SJSA1 (cell line): ENCODE measurements at regions not wholly inside any gene's neighbourhood (a gene's known extent, or its start where the extent isn't known, plus 50 kb on each side); places are given as distances from the start of the nearest gene placed in this dataset.

Source experiments
- DNase-seq, 2 experiments: peaks; one replicate each; pipeline ENCODE4 v3.0.0-alpha.2; 2015 to 2020; ENCODE audit warnings: low spot score in 2 of 2, low read depth in 1 of 2
- H3K27ac ChIP-seq: fragments of 250-450 bp; sonication (Bioruptor Pico); 2 replicates; pipeline ENCODE4 v1.5.1; 2020; ENCODE audit warnings: mild to moderate bottlenecking, moderate library complexity
- H3K27me3 ChIP-seq: fragments of 250-450 bp; sonication (Bioruptor Pico); replicated peaks from 2 replicates; pipeline ENCODE4 v1.5.1; 2020; ENCODE audit warnings: mild to moderate bottlenecking, moderate library complexity
- H3K36me3 ChIP-seq: fragments of 250-450 bp; sonication (Bioruptor Pico); 2 replicates; pipeline ENCODE4 v1.5.1; 2020; ENCODE audit warnings: mild to moderate bottlenecking
- H3K4me1 ChIP-seq: fragments of 250-450 bp; sonication (Bioruptor Pico); replicated peaks from 2 replicates; pipeline ENCODE4 v1.6.1; 2021; ENCODE audit warnings: mild to moderate bottlenecking
- H3K4me3 ChIP-seq: fragments of 250-450 bp; sonication (Bioruptor Pico); 2 replicates; pipeline ENCODE4 v1.5.1; 2020; ENCODE audit warnings: mild to moderate bottlenecking
- H3K9me3 ChIP-seq: fragments of 250-450 bp; sonication (Bioruptor Pico); replicated peaks from 2 replicates; pipeline ENCODE4 v1.5.1; 2020; ENCODE audit warnings: mild to moderate bottlenecking

- Histone ChIP-seq H3K4me1 (no peaks in the 10 kb centered on the region), H3K4me3 (no peak overlapping the region), H3K9me3 (no peaks in the 10 kb centered on the region), H3K36me3 (no peaks in the 10 kb centered on the region), H3K27me3 (no peaks in the 10 kb centered on the region), H3K27ac (no peak overlapping the region)
- no peak for DNase-seq
These were observed 353.0 kb upstream of the EEF2KMT start for GRCh38 chr16:5450409-5451104.

GRCh38 chr16:5449901-5450300, 352.3 kb upstream of the EEF2KMT start:
- no peaks in the 10 kb centered on the region for H3K4me1 ChIP-seq
- H3K27ac ChIP-seq = no peak overlapping the region
- no peaks in the 10 kb centered on the region for H3K9me3 ChIP-seq
- DNase-seq = no peak
- H3K4me3 ChIP-seq = no peak overlapping the region
- no peaks in the 10 kb centered on the region for H3K36me3 ChIP-seq
- no peaks in the 10 kb centered on the region for H3K27me3 ChIP-seq

GRCh38 chr16:5448798-5449197, 351.2 kb upstream of the EEF2KMT start:
- H3K4me3 ChIP-seq = no peak overlapping the region
- no peak for DNase-seq
- H3K27me3 ChIP-seq = no peaks in the 10 kb centered on the region
- no peaks in the 10 kb centered on the region for H3K9me3 ChIP-seq
- H3K27ac ChIP-seq = no peak overlapping the region
- no peaks in the 10 kb centered on the region for H3K36me3 ChIP-seq
- H3K4me1 ChIP-seq = no peaks in the 10 kb centered on the region

GRCh38 chr16:5447734-5448133, 350.1 kb upstream of the EEF2KMT start:
- Histone ChIP-seq H3K27me3 (no peaks in the 10 kb centered on the region), H3K4me1 (no peaks in the 10 kb centered on the region), H3K36me3 (no peaks in the 10 kb centered on the region)

GRCh38 chr16:5446623-5447240, 349.1 kb upstream of the EEF2KMT start:
- DNase-seq = no peak
- H3K36me3 ChIP-seq = no peaks in the 10 kb centered on the region
- H3K4me3 ChIP-seq = no peak overlapping the region
- no peaks in the 10 kb centered on the region for H3K27me3 ChIP-seq
- H3K27ac ChIP-seq = no peak overlapping the region
- H3K9me3 ChIP-seq = no peaks in the 10 kb centered on the region
- no peaks in the 10 kb centered on the region for H3K4me1 ChIP-seq

More at GRCh38 chr16:5447734-5448133, 350.1 kb upstream of the EEF2KMT start:
- no peak overlapping the region for H3K4me3 ChIP-seq
- no peak for DNase-seq
- no peak overlapping the region for H3K27ac ChIP-seq
- H3K9me3 ChIP-seq = no peaks in the 10 kb centered on the region

GRCh38 chr16:5444189-5444588, 346.6 kb upstream of the EEF2KMT start:
- no peak overlapping the region for H3K4me3 ChIP-seq
- no peaks in the 10 kb centered on the region for H3K4me1 ChIP-seq
- DNase-seq = no peak
- H3K27ac ChIP-seq = no peak overlapping the region
- no peaks in the 10 kb centered on the region for H3K36me3 ChIP-seq
- H3K9me3 ChIP-seq = no peaks in the 10 kb centered on the region
- no peaks in the 10 kb centered on the region for H3K27me3 ChIP-seq

- DNase-seq = no peak
- H3K9me3 ChIP-seq = no peaks in the 10 kb centered on the region
- no peaks in the 10 kb centered on the region for H3K27me3 ChIP-seq
- no peak overlapping the region for H3K27ac ChIP-seq
- no peaks in the 10 kb centered on the region for H3K4me1 ChIP-seq
- no peak overlapping the region for H3K4me3 ChIP-seq
- H3K36me3 ChIP-seq = no peaks in the 10 kb centered on the region
These were observed 345.4 kb upstream of the EEF2KMT start for GRCh38 chr16:5442986-5443385.

- no peak for DNase-seq
- Histone ChIP-seq H3K9me3 (no peaks in the 10 kb centered on the region), H3K27ac (no peak overlapping the region), H3K27me3 (no peaks in the 10 kb centered on the region), H3K36me3 (no peaks in the 10 kb centered on the region), H3K4me1 (no peaks in the 10 kb centered on the region), H3K4me3 (no peak overlapping the region)
These were observed 344.5 kb upstream of the EEF2KMT start for GRCh38 chr16:5442054-5442453.

- Histone ChIP-seq H3K27me3 (no peaks in the 10 kb centered on the region), H3K4me1 (no peaks in the 10 kb centered on the region), H3K36me3 (no peaks in the 10 kb centered on the region), H3K4me3 (no peak overlapping the region), H3K27ac (no peak overlapping the region), H3K9me3 (no peaks in the 10 kb centered on the region)
- no peak for DNase-seq
These were observed 341.0 kb upstream of the EEF2KMT start for GRCh38 chr16:5438591-5438990.

GRCh38 chr16:5433587-5433986, 336.0 kb upstream of the EEF2KMT start:
- no peaks in the 10 kb centered on the region for H3K36me3 ChIP-seq
- H3K4me3 ChIP-seq = no peak overlapping the region
- H3K4me1 ChIP-seq = no peaks in the 10 kb centered on the region
- H3K27me3 ChIP-seq = no peaks in the 10 kb centered on the region
- H3K9me3 ChIP-seq = no peaks in the 10 kb centered on the region
- DNase-seq = no peak
- no peak overlapping the region for H3K27ac ChIP-seq

- Histone ChIP-seq H3K9me3 (no peaks in the 10 kb centered on the region), H3K4me1 (no peaks in the 10 kb centered on the region)
These were observed 334.6 kb upstream of the EEF2KMT start for GRCh38 chr16:5432166-5432565.

GRCh38 chr16:5430598-5430997, 333.0 kb upstream of the EEF2KMT start:
- H3K27ac ChIP-seq = no peak overlapping the region
- DNase-seq = no peak
- H3K4me1 ChIP-seq = no peaks in the 10 kb centered on the region
- H3K36me3 ChIP-seq = no peaks in the 10 kb centered on the region
- H3K27me3 ChIP-seq = no peaks in the 10 kb centered on the region
- H3K4me3 ChIP-seq = no peak overlapping the region
- no peaks in the 10 kb centered on the region for H3K9me3 ChIP-seq

More at GRCh38 chr16:5432166-5432565, 334.6 kb upstream of the EEF2KMT start:
- Histone ChIP-seq H3K27ac (no peak overlapping the region), H3K36me3 (no peaks in the 10 kb centered on the region), H3K27me3 (no peaks in the 10 kb centered on the region), H3K4me3 (no peak overlapping the region)
- no peak for DNase-seq

GRCh38 chr16:5428932-5429331, 331.3 kb upstream of the EEF2KMT start:
- no peak overlapping the region for H3K4me3 ChIP-seq
- H3K4me1 ChIP-seq = no peaks in the 10 kb centered on the region
- DNase-seq = no peak
- no peaks in the 10 kb centered on the region for H3K36me3 ChIP-seq
- H3K9me3 ChIP-seq = no peaks in the 10 kb centered on the region
- H3K27ac ChIP-seq = no peak overlapping the region
- no peaks in the 10 kb centered on the region for H3K27me3 ChIP-seq

GRCh38 chr16:5427571-5427970, 330.0 kb upstream of the EEF2KMT start:
- no peaks in the 10 kb centered on the region for H3K36me3 ChIP-seq
- no peak overlapping the region for H3K4me3 ChIP-seq
- no peaks in the 10 kb centered on the region for H3K9me3 ChIP-seq
- H3K27ac ChIP-seq = no peak overlapping the region
- no peak for DNase-seq
- H3K27me3 ChIP-seq = no peaks in the 10 kb centered on the region
- no peaks in the 10 kb centered on the region for H3K4me1 ChIP-seq
